Left ventricle myocardium inferior (tissue), 1 donor: ENCODE measurements at regions not wholly inside any gene's neighbourhood (a gene's known extent, or its start where the extent isn't known, plus 50 kb on each side); places are given as distances from the start of the nearest gene placed in this dataset.
A peak's percentile ranks its signal among the peaks of the same experiment; 100 is the strongest.

Experiments
- DNase-seq: peaks from one replicate; pipeline ENCODE4 v3.0.0-alpha.2; 2020
- H3K27ac ChIP-seq: fragments of 200-600 bp; replicated peaks from 2 replicates; pipeline ENCODE4 v1.8.0; 2021
- H3K27me3 ChIP-seq: fragments of 200-600 bp; 2 replicates; pipeline ENCODE4 v1.8.0; 2021; ENCODE audit warnings: low read depth
- H3K36me3 ChIP-seq: fragments of 200-600 bp; 2 replicates; pipeline ENCODE4 v1.8.0; 2021
- H3K4me1 ChIP-seq: fragments of 200-600 bp; 2 replicates; pipeline ENCODE4 v1.8.0; 2021
- H3K4me3 ChIP-seq: fragments of 200-600 bp; 2 replicates; pipeline ENCODE4 v1.8.0; 2021; ENCODE audit warnings: mild to moderate bottlenecking, moderate library complexity
- H3K9me3 ChIP-seq: fragments of 200-600 bp; replicated peaks from 2 replicates; pipeline ENCODE4 v1.8.0; 2021
- CTCF ChIP-seq: fragments of 200-600 bp; IDR thresholded peaks from 2 replicates; pipeline ENCODE4 v1.8.0; 2021; ENCODE audit warnings: antibody characterized with exemption, mild to moderate bottlenecking, borderline replicate concordance
- intact Hi-C: fragments of 100-400 bp; cut with micrococcal nuclease; formaldehyde crosslinking; loops from one replicate; pipeline ENCODE4 v1.11.0; 2022
- donor health status: DM: no; HTN: yes; CAD: no; lungs with severe emphysema.

DNA sequence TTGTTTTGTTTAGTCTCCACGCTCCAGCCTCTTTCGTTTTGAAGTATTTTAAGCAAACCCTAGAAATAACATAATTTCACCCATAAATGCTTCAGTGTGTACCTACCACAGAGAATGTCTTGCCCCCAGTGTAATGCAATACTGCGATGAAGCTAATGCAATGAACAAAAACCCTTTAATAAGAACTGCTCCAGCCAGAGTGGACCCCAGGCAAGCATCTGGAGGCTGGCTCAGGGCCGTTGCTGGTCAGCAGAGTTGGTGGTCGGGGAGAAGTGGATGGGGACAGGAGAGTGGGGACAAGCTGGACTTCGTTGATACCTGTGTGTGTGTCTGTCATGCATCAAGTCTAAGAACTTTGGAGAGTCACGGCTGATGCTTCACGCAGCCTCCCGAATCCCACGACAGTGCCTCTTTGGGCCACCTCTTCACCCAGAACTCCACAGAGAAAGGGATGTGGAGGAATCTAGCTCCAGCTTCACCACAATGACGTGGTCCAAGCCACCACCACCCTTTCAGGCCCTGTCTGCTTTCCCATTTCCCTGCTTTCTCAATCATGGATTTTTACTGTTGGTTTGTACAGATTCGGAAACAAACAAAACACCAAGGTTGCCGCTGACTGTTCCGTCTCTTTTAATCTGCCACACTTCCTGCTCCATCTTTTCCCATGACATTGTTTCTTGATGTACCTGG is 108.6 kb upstream of the ERRFI1 start:
- peak overlapping the region; percentile 27 for H3K4me3 ChIP-seq
- H3K27me3 ChIP-seq = no peaks in the 10 kb centered on the region
- peaks cover 43% of the 10 kb centered on the region for H3K4me1 ChIP-seq
- no peak for TF ChIP-seq CTCF
- no peaks in the 10 kb centered on the region for H3K36me3 ChIP-seq
- DNase-seq = no peak
- H3K9me3 ChIP-seq = no peaks in the 10 kb centered on the region
- H3K27ac ChIP-seq = peak overlapping the region; percentile 81
- intact Hi-C loops = no loop called here

DNA sequence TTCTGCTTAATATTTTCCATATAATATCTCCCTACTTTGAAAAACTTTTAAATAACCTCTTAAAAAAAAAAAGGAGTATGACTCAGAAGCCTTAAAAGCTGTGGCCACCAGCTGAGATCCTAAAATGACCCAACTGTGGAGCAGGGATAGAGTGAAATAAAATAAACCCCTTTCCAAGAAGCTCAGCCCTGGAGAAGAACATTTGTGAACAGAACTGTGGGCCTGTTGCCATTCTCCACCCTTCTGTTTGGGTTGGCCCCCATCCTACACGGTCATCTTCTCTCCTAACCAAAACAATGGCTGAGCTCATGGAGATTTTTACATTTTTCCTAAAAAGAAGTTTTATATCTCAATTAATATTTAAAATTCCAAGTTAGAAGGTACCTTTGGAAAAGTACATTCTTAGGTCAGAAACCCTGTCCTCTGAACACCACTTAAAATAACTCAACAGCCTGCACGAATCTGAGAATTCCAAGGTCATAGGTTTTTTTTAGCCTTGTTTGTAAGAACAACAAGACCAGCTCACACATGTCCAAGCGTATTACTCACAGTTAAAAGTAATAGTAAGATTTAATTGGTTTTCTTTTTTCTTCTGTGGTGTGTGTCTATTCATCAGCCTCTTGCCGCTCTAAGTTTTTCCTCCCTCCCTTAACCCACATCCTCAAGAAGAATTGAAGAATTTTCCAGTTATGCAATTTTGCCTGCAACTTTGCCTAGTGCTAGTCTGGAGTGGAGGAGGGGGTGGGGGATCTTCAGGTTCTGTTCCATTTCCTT is 107.7 kb upstream of the ERRFI1 start:
- intact Hi-C loops = no loop called here
- Histone ChIP-seq H3K4me1 (peaks cover 43% of the 10 kb centered on the region), H3K9me3 (no peaks in the 10 kb centered on the region), H3K4me3 (peak overlapping the region; percentile 27), H3K36me3 (no peaks in the 10 kb centered on the region), H3K27me3 (no peaks in the 10 kb centered on the region), H3K27ac (peak overlapping the region; percentile 81)
- no peak for TF ChIP-seq CTCF
- peak; percentile 60 for DNase-seq

- peaks cover 43% of the 10 kb centered on the region for H3K4me1 ChIP-seq
- intact Hi-C loops = no loop called here
Measured at GRCh38 chr1:8133190-8133589, 107.1 kb upstream of the ERRFI1 start.

GRCh38 chr1:8127171-8127641 is 101.1 kb upstream of the ERRFI1 start:
- DNase-seq = no peak
- Histone ChIP-seq H3K36me3 (no peaks in the 10 kb centered on the region), H3K9me3 (peaks cover 10% of the 10 kb centered on the region), H3K4me3 (no peak overlapping the region), H3K4me1 (no peaks in the 10 kb centered on the region), H3K27ac (no peak overlapping the region), H3K27me3 (no peaks in the 10 kb centered on the region)
- intact Hi-C loops = no loop called here
- TF ChIP-seq CTCF = no peak

More at GRCh38 chr1:8133190-8133589, 107.1 kb upstream of the ERRFI1 start:
- H3K9me3 ChIP-seq = no peaks in the 10 kb centered on the region
- no peaks in the 10 kb centered on the region for H3K36me3 ChIP-seq
- H3K27ac ChIP-seq = peak overlapping the region; percentile 81
- no peak for TF ChIP-seq CTCF
- DNase-seq = no peak
- no peaks in the 10 kb centered on the region for H3K27me3 ChIP-seq
- no peak overlapping the region for H3K4me3 ChIP-seq

DNA sequence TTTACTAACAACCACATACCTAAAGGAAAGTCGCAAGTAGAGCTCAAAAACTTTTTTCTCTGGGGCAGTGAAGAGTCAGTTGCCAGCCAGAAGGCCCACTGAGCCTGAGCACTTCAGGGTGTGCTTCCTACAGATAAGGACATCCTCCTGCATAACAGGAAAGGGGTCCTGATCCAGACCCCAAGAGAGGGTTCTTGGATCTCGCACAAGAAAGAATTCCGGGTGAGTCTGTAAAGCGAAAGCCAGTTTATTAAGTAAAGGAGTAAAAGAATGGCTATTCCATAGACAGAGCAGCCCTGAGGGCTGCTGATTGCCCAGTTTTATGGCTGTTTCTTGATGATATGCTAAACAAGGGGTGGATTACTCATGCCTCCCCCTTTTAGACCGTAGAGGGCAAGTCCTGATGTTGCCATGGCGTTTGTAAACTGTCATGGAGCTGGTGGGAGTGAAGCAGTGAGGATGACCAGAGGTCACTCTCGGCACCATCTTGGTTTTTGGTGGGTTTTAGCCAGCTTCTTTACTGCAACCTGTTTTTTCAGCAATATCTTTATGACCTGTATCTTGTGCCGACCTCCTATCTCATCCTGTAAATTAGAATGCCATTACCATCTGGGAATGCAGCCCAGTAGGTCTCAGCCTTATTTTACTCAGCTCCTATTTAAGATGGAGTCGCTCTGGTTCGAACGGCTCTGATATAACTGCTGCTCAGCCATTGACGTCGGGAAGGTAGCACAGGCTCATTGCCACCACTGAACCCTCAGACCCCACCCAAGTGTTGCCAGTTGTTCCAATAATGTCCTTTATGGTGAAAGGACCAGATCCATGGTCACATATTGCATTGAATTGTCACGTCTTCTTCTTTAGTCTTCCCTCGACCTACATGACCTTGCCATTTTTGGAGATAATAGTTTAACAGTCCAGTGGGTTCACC is 96.6 kb upstream of the ERRFI1 start:
- H3K4me1 ChIP-seq = peaks cover 28% of the 10 kb centered on the region

More for the DNA sequence above, 96.6 kb upstream of the ERRFI1 start:
- Histone ChIP-seq H3K4me3 (no peak overlapping the region), H3K9me3 (peaks cover 10% of the 10 kb centered on the region), H3K27ac (peak overlapping the region; percentile 69), H3K36me3 (no peaks in the 10 kb centered on the region), H3K27me3 (no peaks in the 10 kb centered on the region)
- intact Hi-C loops = no loop called here
- TF ChIP-seq CTCF = no peak
- no peak for DNase-seq
